ENCODE measurements at regions not wholly inside any gene's neighbourhood (a gene's known extent, or its start where the extent isn't known, plus 50 kb on each side); places are given as distances from the start of the nearest gene placed in this dataset.

GRCh38 chr1:62988867-62989266, 204.9 kb downstream of the ATG4C start:
- Histone ChIP-seq H3K27me3 (ENCODE audit: control insufficient read depth, insufficient read depth) (no peaks in the 10 kb centered on the region), H3K4me3 (ENCODE audit: low read length) (no peak overlapping the region), H3K9me3 (ENCODE audit: control insufficient read depth, low read length) (no peaks in the 10 kb centered on the region), H3K27ac (ENCODE audit: low read length) (no peak overlapping the region), H3K4me1 (ENCODE audit: control insufficient read depth, insufficient read depth, low read length) (no peaks in the 10 kb centered on the region)
- intact Hi-C loops (cut with DNase I) = no loop called here
- DNase-seq (no peak), ATAC-seq (no peak)
- WGBS = 82% methylated on average over 5 of the region's 5 CpGs

- Histone ChIP-seq H3K27me3 (ENCODE audit: control insufficient read depth, insufficient read depth) (no peaks in the 10 kb centered on the region), H3K9me3 (ENCODE audit: control insufficient read depth, low read length) (no peaks in the 10 kb centered on the region), H3K4me3 (ENCODE audit: low read length) (no peak overlapping the region), H3K4me1 (ENCODE audit: control insufficient read depth, insufficient read depth, low read length) (no peaks in the 10 kb centered on the region), H3K27ac (ENCODE audit: low read length) (no peak overlapping the region)
- no peak for ATAC-seq
- no peak for DNase-seq
- WGBS = 79% methylated on average over 5 of the region's 5 CpGs
- intact Hi-C loops (cut with DNase I) = no loop called here
Observed at GRCh38 chr1:62989497-62989896, 205.6 kb downstream of the ATG4C start.

- Histone ChIP-seq H3K4me3 (ENCODE audit: low read length) (no peak overlapping the region), H3K9me3 (ENCODE audit: control insufficient read depth, low read length) (no peaks in the 10 kb centered on the region), H3K27me3 (ENCODE audit: control insufficient read depth, insufficient read depth) (no peaks in the 10 kb centered on the region), H3K27ac (ENCODE audit: low read length) (no peak overlapping the region), H3K4me1 (ENCODE audit: control insufficient read depth, insufficient read depth, low read length) (no peaks in the 10 kb centered on the region)
- no peak for ATAC-seq
- WGBS = 71% methylated on average over 3 of the region's 3 CpGs
- no peak for DNase-seq
- intact Hi-C loops (cut with DNase I) = no loop called here
Observed at GRCh38 chr1:62991152-62991551, 207.2 kb downstream of the ATG4C start.

DNA sequence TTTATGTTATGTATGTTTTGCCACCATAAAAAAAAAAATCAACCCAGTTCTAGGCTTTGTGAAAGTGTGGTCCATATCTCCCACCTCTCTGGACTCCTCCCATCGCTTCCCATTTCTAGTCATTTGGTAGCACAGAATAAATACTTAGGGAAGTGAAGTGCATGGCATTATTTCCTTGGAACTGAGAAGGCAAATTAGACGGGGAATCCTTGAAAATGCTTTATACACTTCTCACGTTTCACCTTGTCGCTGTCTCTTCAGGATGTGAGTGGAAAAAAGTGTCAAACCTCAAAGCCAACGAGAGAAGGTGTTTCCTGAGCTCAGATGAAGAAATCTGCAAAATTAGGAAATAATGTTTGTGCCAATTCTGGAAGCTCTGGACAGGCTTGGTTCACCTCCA, 209.9 kb downstream of the ATG4C start:
- ATAC-seq = no peak
- no peaks in the 10 kb centered on the region for H3K27me3 ChIP-seq (ENCODE audit: control insufficient read depth, insufficient read depth)
- 64% methylated on average over 5 of the region's 5 CpGs for WGBS
- no peaks in the 10 kb centered on the region for H3K4me1 ChIP-seq (ENCODE audit: control insufficient read depth, insufficient read depth, low read length)
- DNase-seq = no peak
- H3K4me3 ChIP-seq (ENCODE audit: low read length) = no peak overlapping the region
- H3K9me3 ChIP-seq (ENCODE audit: control insufficient read depth, low read length) = no peaks in the 10 kb centered on the region
- intact Hi-C loops (cut with DNase I) = no loop called here
- no peak overlapping the region for H3K27ac ChIP-seq (ENCODE audit: low read length)

DNA sequence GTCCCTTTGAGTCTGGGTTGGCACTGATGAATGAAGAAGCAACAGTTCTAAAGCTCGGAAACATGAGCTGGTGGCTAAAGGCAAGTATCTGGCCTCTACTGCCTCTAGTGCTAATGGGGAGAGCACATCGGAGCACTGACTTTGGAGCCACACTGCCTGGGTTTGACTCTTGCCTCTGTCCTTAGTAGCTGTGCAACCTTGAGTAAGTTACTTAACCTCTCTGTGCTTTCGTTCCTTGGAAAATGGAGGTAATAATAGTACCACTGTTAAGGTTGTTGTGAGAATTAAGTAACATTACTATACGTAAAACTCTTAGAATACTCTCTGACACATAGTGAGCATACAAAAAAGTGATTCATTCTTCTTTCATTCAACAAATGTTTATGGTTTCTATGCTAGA, 211.2 kb downstream of the ATG4C start:
- no peak for ATAC-seq
- WGBS = 79% methylated on average over 4 of the region's 4 CpGs
- Histone ChIP-seq H3K27me3 (ENCODE audit: control insufficient read depth, insufficient read depth) (no peaks in the 10 kb centered on the region), H3K9me3 (ENCODE audit: control insufficient read depth, low read length) (no peaks in the 10 kb centered on the region), H3K27ac (ENCODE audit: low read length) (no peak overlapping the region), H3K4me3 (ENCODE audit: low read length) (no peak overlapping the region), H3K4me1 (ENCODE audit: control insufficient read depth, insufficient read depth, low read length) (no peaks in the 10 kb centered on the region)
- DNase-seq = no peak
- intact Hi-C loops (cut with DNase I) = no loop called here

- intact Hi-C loops (cut with DNase I) = no loop called here
- peaks cover 5% of the 10 kb centered on the region for H3K27me3 ChIP-seq (ENCODE audit: control insufficient read depth, insufficient read depth)
Observed at GRCh38 chr1:62997884-62998283, 214.0 kb downstream of the ATG4C start.

GRCh38 chr1:62998845-62999649, 215.1 kb downstream of the ATG4C start:
- no peak for DNase-seq
- Histone ChIP-seq H3K27me3 (ENCODE audit: control insufficient read depth, insufficient read depth) (peaks cover 5% of the 10 kb centered on the region), H3K4me1 (ENCODE audit: control insufficient read depth, insufficient read depth, low read length) (no peaks in the 10 kb centered on the region), H3K27ac (ENCODE audit: low read length) (no peak overlapping the region), H3K4me3 (ENCODE audit: low read length) (no peak overlapping the region), H3K9me3 (ENCODE audit: control insufficient read depth, low read length) (no peaks in the 10 kb centered on the region)
- 83% methylated on average over 10 of the region's 10 CpGs for WGBS
- intact Hi-C loops (cut with DNase I) = no loop called here
- no peak for ATAC-seq

More at GRCh38 chr1:62997884-62998283, 214.0 kb downstream of the ATG4C start:
- DNase-seq (no peak), ATAC-seq (no peak)
- no peak overlapping the region for H3K27ac ChIP-seq (ENCODE audit: low read length)
- H3K4me1 ChIP-seq (ENCODE audit: control insufficient read depth, insufficient read depth, low read length) = no peaks in the 10 kb centered on the region
- H3K4me3 ChIP-seq (ENCODE audit: low read length) = no peak overlapping the region
- WGBS = 89% methylated on average over 5 of the region's 5 CpGs
- H3K9me3 ChIP-seq (ENCODE audit: control insufficient read depth, low read length) = no peaks in the 10 kb centered on the region

GRCh38 chr1:63000508-63000907, 216.6 kb downstream of the ATG4C start:
- intact Hi-C loops (cut with DNase I) = no loop called here

GRCh38 chr1:63004868-63005267, 220.9 kb downstream of the ATG4C start:
- H3K27ac ChIP-seq (ENCODE audit: low read length) = no peak overlapping the region
- H3K4me3 ChIP-seq (ENCODE audit: low read length) = no peak overlapping the region
- DNase-seq = no peak
- intact Hi-C loops (cut with DNase I) = no loop called here
- H3K27me3 ChIP-seq (ENCODE audit: control insufficient read depth, insufficient read depth) = peaks cover 5% of the 10 kb centered on the region
- H3K9me3 ChIP-seq (ENCODE audit: control insufficient read depth, low read length) = no peaks in the 10 kb centered on the region
- ATAC-seq = no peak
- H3K4me1 ChIP-seq (ENCODE audit: control insufficient read depth, insufficient read depth, low read length) = no peaks in the 10 kb centered on the region
- WGBS = 74% methylated on average over 1 of the region's 1 CpG

More at GRCh38 chr1:63000508-63000907, 216.6 kb downstream of the ATG4C start:
- H3K27ac ChIP-seq (ENCODE audit: low read length) = no peak overlapping the region
- H3K4me1 ChIP-seq (ENCODE audit: control insufficient read depth, insufficient read depth, low read length) = no peaks in the 10 kb centered on the region
- peaks cover 5% of the 10 kb centered on the region for H3K27me3 ChIP-seq (ENCODE audit: control insufficient read depth, insufficient read depth)
- 36% methylated on average over 10 of the region's 10 CpGs for WGBS
- no peak for ATAC-seq
- H3K9me3 ChIP-seq (ENCODE audit: control insufficient read depth, low read length) = no peaks in the 10 kb centered on the region
- no peak overlapping the region for H3K4me3 ChIP-seq (ENCODE audit: low read length)
- DNase-seq = no peak

- ATAC-seq (no peak), DNase-seq (no peak)
- no peaks in the 10 kb centered on the region for H3K4me1 ChIP-seq (ENCODE audit: control insufficient read depth, insufficient read depth, low read length)
- no peak overlapping the region for H3K27ac ChIP-seq (ENCODE audit: low read length)
- WGBS = 87% methylated on average over 3 of the region's 3 CpGs
- intact Hi-C loops (cut with DNase I) = no loop called here
- no peaks in the 10 kb centered on the region for H3K9me3 ChIP-seq (ENCODE audit: control insufficient read depth, low read length)
- no peak overlapping the region for H3K4me3 ChIP-seq (ENCODE audit: low read length)
- H3K27me3 ChIP-seq (ENCODE audit: control insufficient read depth, insufficient read depth) = peaks cover 1% of the 10 kb centered on the region
Observed at GRCh38 chr1:63005812-63006211, 221.9 kb downstream of the ATG4C start.

- intact Hi-C loops (cut with DNase I) = no loop called here
- Histone ChIP-seq H3K27ac (ENCODE audit: low read length) (no peak overlapping the region), H3K4me3 (ENCODE audit: low read length) (no peak overlapping the region), H3K27me3 (ENCODE audit: control insufficient read depth, insufficient read depth) (no peaks in the 10 kb centered on the region), H3K4me1 (ENCODE audit: control insufficient read depth, insufficient read depth, low read length) (no peaks in the 10 kb centered on the region), H3K9me3 (ENCODE audit: control insufficient read depth, low read length) (no peaks in the 10 kb centered on the region)
- WGBS = 77% methylated on average over 3 of the region's 3 CpGs
- DNase-seq (no peak), ATAC-seq (no peak)
Observed at GRCh38 chr1:63009421-63009820, 225.5 kb downstream of the ATG4C start.

Data from right cardiac atrium (tissue), 5 donors.